C4-2B (cell line): ENCODE measurements at regions not wholly inside any gene's neighbourhood (a gene's known extent, or its start where the extent isn't known, plus 50 kb on each side); places are given as distances from the start of the nearest gene placed in this dataset.

Source experiments
- ZFX ChIP-seq: fragments of 450-650 bp; IDR thresholded peaks from 2 replicates; pipeline ENCODE4 v1.6.1; 2017
- TF ChIP-seq, protein P1 (sequence below): fragments of 450-650 bp; conservative IDR thresholded peaks from 2 replicates; pipeline ENCODE4 v1.5.1; 2017; ENCODE audit warnings: mild to moderate bottlenecking

- TF ChIP-seq, protein P1, sequence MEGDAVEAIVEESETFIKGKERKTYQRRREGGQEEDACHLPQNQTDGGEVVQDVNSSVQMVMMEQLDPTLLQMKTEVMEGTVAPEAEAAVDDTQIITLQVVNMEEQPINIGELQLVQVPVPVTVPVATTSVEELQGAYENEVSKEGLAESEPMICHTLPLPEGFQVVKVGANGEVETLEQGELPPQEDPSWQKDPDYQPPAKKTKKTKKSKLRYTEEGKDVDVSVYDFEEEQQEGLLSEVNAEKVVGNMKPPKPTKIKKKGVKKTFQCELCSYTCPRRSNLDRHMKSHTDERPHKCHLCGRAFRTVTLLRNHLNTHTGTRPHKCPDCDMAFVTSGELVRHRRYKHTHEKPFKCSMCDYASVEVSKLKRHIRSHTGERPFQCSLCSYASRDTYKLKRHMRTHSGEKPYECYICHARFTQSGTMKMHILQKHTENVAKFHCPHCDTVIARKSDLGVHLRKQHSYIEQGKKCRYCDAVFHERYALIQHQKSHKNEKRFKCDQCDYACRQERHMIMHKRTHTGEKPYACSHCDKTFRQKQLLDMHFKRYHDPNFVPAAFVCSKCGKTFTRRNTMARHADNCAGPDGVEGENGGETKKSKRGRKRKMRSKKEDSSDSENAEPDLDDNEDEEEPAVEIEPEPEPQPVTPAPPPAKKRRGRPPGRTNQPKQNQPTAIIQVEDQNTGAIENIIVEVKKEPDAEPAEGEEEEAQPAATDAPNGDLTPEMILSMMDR, result no peak
- no peak for TF ChIP-seq ZFX
Observed at GRCh38 chr20:12824328-12825225, 184.2 kb upstream of the SPTLC3 start.
